H1 (cell line): ENCODE measurements at regions not wholly inside any gene's neighbourhood (a gene's known extent, or its start where the extent isn't known, plus 50 kb on each side); places are given as distances from the start of the nearest gene placed in this dataset.

Experiments
- CBX5 ChIP-seq: fragments of 300-800, 300-1000 bp; sonication (generic); IDR thresholded peaks from 2 replicates; pipeline ENCODE4 v1.7.1; 2016; ENCODE audit warnings: antibody characterized with exemption, low read length, low read depth
- CTCF ChIP-seq, 3 experiments: IDR thresholded peaks; 1 replicate in 2 of 3; 2 replicates in 1 of 3; pipeline versions ENCODE4 v1.5.1 to v1.6.1; 2011; ENCODE audit warnings: low read length in 3 of 3, mild to moderate bottlenecking in 3 of 3, inconsistent platforms in 2 of 3, low read depth in 1 of 3, moderate library complexity in 1 of 3; ENCODE audit not compliant: insufficient read depth in 1 of 3; ENCODE audit errors: control extremely low read depth in 1 of 3
- EP300 ChIP-seq, 2 experiments: IDR thresholded peaks; 1 replicate in 1 of 2; 2 replicates in 1 of 2; pipeline ENCODE4 v1.6.1; 2011 to 2012; ENCODE audit warnings: low read depth in 2 of 2, low read length in 2 of 2, mild to moderate bottlenecking in 2 of 2, borderline replicate concordance in 1 of 2, inconsistent platforms in 1 of 2, moderate library complexity in 1 of 2
- POLR2A ChIP-seq, 2 experiments: IDR thresholded peaks; 1 replicate in 1 of 2; 2 replicates in 1 of 2; pipeline ENCODE4 v1.6.1; 2011; ENCODE audit warnings: low read depth in 2 of 2, low read length in 2 of 2, mild to moderate bottlenecking in 2 of 2; ENCODE audit errors: control extremely low read depth in 1 of 2
- POLR2AphosphoS5 ChIP-seq: IDR thresholded peaks from 2 replicates; pipeline ENCODE4 v1.6.1; 2011; ENCODE audit warnings: low read depth, low read length

DNA sequence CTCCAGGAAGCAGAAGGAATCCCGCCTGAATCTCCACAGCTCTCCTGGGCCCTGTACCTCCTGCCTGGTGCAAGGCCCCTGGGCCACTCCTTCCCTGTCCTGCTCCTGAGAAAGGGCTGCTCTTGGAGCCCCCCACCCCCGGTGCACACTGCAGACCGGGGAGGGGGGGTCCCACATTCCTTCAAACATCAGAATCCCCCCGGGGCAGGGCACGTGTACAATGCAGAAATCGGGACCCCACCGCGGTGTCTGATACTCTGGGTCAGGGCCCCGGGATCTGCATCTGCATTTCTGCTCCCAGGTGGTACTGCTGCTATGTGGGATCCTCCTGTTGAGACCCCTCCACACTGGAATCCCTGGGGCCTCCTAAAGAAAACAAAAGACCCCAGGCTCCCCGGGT is 99.5 kb upstream of the GSE1 start:
- TF ChIP-seq EP300 (IDR thresholded peaks at IDR 0.05; ENCODE audit: borderline replicate concordance in 1 of 2, low read depth in 2 of 2, low read length in 2 of 2) (no peak), CTCF (IDR thresholded peaks at IDR 0.05; ENCODE audit: control extremely low read depth in 1 of 3, insufficient read depth in 1 of 3, low read depth in 1 of 3, low read length in 3 of 3) (no peak), POLR2AphosphoS5 (no peak), POLR2A (IDR thresholded peaks at IDR 0.05; ENCODE audit: control extremely low read depth in 1 of 2, low read depth in 2 of 2, low read length in 2 of 2) (no peak), CBX5 (no peak)
